ENCODE measurements at regions not wholly inside any gene's neighbourhood (a gene's known extent, or its start where the extent isn't known, plus 50 kb on each side); places are given as distances from the start of the nearest gene placed in this dataset.
A peak's percentile ranks its signal among the peaks of the same experiment; 100 is the strongest.

- H3K27ac ChIP-seq = no peak overlapping the region
- TF ChIP-seq CTCF (IDR thresholded peaks at IDR 0.05) (no peak), ZFX (IDR thresholded peaks at IDR 0.05; ENCODE audit: borderline replicate concordance) (no peak)
Observed at GRCh38 chr6:144886682-144887081, 601.5 kb downstream of the UTRN start.

- TF ChIP-seq CTCF (IDR thresholded peaks at IDR 0.05) (no peak), ZFX (IDR thresholded peaks at IDR 0.05; ENCODE audit: borderline replicate concordance) (no peak)
- H3K27ac ChIP-seq = no peak overlapping the region
Observed at GRCh38 chr6:144888621-144889020, 603.5 kb downstream of the UTRN start.

DNA sequence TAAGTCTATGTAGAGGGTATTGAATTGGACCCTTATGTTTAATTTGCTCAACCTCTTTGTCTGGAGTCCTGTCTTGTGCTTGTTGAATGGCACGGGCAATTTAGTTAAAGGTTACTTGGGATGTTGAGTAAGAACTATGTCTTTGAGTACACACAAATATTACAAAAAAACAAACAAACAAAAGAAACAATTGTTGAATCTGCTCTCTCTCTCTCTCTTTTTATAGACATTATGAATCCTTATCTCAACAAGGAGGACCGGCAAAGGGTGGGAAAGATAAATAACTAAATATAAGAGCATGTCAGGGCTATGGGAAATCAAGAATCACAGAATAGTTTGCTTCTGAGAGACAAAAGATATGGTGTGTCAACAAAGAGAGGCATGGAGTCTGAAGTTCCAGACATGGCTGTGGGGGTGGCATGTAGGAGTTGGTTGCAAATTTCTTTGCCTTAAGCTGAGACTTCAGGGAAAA lies 608.6 kb downstream of the UTRN start:
- H3K27ac ChIP-seq = peak overlapping the region; percentile 29
- TF ChIP-seq ZFX (IDR thresholded peaks at IDR 0.05; ENCODE audit: borderline replicate concordance) = no peak
- TF ChIP-seq CTCF (IDR thresholded peaks at IDR 0.05) = no peak

- H3K27ac ChIP-seq = peak overlapping the region; percentile 29
- TF ChIP-seq CTCF (IDR thresholded peaks at IDR 0.05) (no peak), ZFX (IDR thresholded peaks at IDR 0.05; ENCODE audit: borderline replicate concordance) (no peak)
Observed at GRCh38 chr6:144894240-144894639, 609.1 kb downstream of the UTRN start.

- no peak overlapping the region for H3K27ac ChIP-seq
- TF ChIP-seq ZFX (IDR thresholded peaks at IDR 0.05; ENCODE audit: borderline replicate concordance) (no peak), CTCF (IDR thresholded peaks at IDR 0.05) (no peak)
Observed at GRCh38 chr6:144895313-144896278, 610.5 kb downstream of the UTRN start.

DNA sequence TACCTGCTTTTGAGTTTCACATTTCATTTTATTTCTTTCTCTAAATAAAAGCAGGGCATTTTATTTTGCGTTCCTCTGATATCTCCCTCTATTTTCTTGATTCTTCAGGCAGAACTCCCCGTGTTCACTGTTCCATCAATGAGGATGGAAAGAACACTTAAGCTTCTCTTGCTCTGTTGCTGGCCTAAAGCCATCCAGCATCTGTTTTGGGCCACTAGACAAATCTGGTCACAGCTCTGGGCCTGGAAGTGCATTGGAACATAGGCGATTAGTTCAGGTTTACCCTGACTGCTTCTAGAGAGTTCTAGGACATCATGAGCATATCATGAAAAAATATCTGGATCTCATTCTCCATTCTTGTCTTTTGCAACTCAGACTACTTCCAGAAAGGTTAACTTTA lies 611.2 kb downstream of the UTRN start:
- no peak for TF ChIP-seq CTCF (IDR thresholded peaks at IDR 0.05)
- no peak overlapping the region for H3K27ac ChIP-seq

DNA sequence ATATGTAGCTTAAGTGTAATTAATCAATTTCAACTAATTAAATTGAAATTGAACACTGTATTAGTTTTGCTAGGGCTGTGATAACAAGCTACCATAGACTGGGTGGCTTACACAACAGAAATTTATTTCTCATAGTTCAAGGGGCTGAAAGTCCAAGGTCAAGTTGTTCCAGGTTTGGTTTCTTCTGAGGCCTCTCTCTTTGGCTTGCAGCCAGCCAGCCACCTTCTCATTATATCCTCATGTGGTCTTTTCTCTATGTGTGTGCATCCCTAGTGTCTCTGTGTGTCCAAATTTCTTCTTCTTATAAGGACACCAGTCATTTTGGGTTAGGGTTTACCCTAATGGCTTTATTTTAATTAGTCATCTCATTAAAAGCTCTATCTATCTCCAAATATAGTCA lies 611.7 kb downstream of the UTRN start:
- H3K27ac ChIP-seq = no peak overlapping the region
- no peak for TF ChIP-seq CTCF (IDR thresholded peaks at IDR 0.05)
- no peak for TF ChIP-seq ZFX (IDR thresholded peaks at IDR 0.05; ENCODE audit: borderline replicate concordance)

Measured in 22Rv1 (cell line).